Left lung (tissue), 4 donors: ENCODE measurements at regions not wholly inside any gene's neighbourhood (a gene's known extent, or its start where the extent isn't known, plus 50 kb on each side); places are given as distances from the start of the nearest gene placed in this dataset.

Experiments used
- ATAC-seq: fragments of 200-7000 bp; cut with Tn5 transposase; one replicate; pipeline ENCODE4 v1.9.1; 2020; ENCODE audit warnings: moderate library complexity
- DNase-seq, 4 donors: peaks; one replicate each; pipeline ENCODE4 v3.0.0-alpha.2; 2013 to 2020
- H3K27ac ChIP-seq, 2 donors: fragments of 200-600 bp; sonication (generic) in 1 of 2; one replicate each; pipeline versions ENCODE4 v1.5.0 to v1.8.0; 2020 to 2021
- H3K27me3 ChIP-seq, 2 donors: fragments of 200-600 bp; sonication (generic) in 1 of 2; one replicate each; pipeline versions ENCODE4 v1.5.0 to v1.8.0; 2020 to 2021
- H3K36me3 ChIP-seq, 2 donors: fragments of 200-600 bp; sonication (generic) in 1 of 2; one replicate each; pipeline versions ENCODE4 v1.5.0 to v1.8.0; 2020 to 2021
- H3K4me1 ChIP-seq, 2 donors: fragments of 200-600 bp; one replicate each; pipeline ENCODE4 v1.8.0; 2021
- H3K4me3 ChIP-seq, 2 donors: fragments of 200-600 bp; sonication (generic) in 1 of 2; one replicate each; pipeline versions ENCODE4 v1.5.0 to v1.8.0; 2020 to 2021; ENCODE audit warnings: mild to moderate bottlenecking in 1 of 2
- H3K9me3 ChIP-seq, 2 donors: fragments of 200-600 bp; sonication (generic) in 1 of 2; one replicate each; pipeline versions ENCODE4 v1.5.0 to v1.8.0; 2020 to 2021
- intact Hi-C, 2 donors: fragments of 100-400 bp; cut with DNase I; formaldehyde crosslinking; loops; one replicate each; pipeline versions ENCODE4 v1.11.2 to v1.14.2; 2022
- TF ChIP-seq, protein P1 (sequence below), 2 donors: fragments of 200-600 bp; sonication (generic) in 1 of 2; IDR thresholded peaks; one replicate each; pipeline versions ENCODE4 v1.5.0 to v1.8.0; 2021; ENCODE audit warnings: antibody characterized with exemption in 2 of 2
- donor health status: DM: no; HTN: yes; CAD: no.
- donor health status: DM: no; HTN: no; CAD: no.

GRCh38 chr2:15784886-15785801, 155.2 kb upstream of the MYCN start:
- DNase-seq, result no peak
- peaks cover 0 to 38% of the 10 kb centered on the region in 2 donors for H3K27me3 ChIP-seq
- ATAC-seq, result no peak
- H3K4me1 ChIP-seq, result no peaks in the 10 kb centered on the region
- H3K36me3 ChIP-seq, result no peaks in the 10 kb centered on the region
- H3K4me3 ChIP-seq, result no peak overlapping the region
- intact Hi-C loops, result loop anchor here in 1 of 2 donors (5.0 kb wide), 1 partner anchor 492 kb away; no protein-coding TSS in a partner anchor
- no peak overlapping the region for H3K27ac ChIP-seq
- TF ChIP-seq, protein P1, sequence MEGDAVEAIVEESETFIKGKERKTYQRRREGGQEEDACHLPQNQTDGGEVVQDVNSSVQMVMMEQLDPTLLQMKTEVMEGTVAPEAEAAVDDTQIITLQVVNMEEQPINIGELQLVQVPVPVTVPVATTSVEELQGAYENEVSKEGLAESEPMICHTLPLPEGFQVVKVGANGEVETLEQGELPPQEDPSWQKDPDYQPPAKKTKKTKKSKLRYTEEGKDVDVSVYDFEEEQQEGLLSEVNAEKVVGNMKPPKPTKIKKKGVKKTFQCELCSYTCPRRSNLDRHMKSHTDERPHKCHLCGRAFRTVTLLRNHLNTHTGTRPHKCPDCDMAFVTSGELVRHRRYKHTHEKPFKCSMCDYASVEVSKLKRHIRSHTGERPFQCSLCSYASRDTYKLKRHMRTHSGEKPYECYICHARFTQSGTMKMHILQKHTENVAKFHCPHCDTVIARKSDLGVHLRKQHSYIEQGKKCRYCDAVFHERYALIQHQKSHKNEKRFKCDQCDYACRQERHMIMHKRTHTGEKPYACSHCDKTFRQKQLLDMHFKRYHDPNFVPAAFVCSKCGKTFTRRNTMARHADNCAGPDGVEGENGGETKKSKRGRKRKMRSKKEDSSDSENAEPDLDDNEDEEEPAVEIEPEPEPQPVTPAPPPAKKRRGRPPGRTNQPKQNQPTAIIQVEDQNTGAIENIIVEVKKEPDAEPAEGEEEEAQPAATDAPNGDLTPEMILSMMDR (IDR thresholded peaks at IDR 0.05), result no peak
- no peaks in the 10 kb centered on the region for H3K9me3 ChIP-seq

- intact Hi-C loops, result loop anchor here in 1 of 2 donors (5.0 kb wide), 1 partner anchor 491 kb away; no protein-coding TSS in a partner anchor
Observed at GRCh38 chr2:15786003-15786654, 154.2 kb upstream of the MYCN start.

GRCh38 chr2:15786901-15787300, 153.4 kb upstream of the MYCN start:
- Histone ChIP-seq H3K9me3 (no peaks in the 10 kb centered on the region), H3K36me3 (no peaks in the 10 kb centered on the region), H3K4me3 (no peak overlapping the region), H3K27me3 (peaks cover 0 to 30% of the 10 kb centered on the region in 2 donors), H3K27ac (no peak overlapping the region), H3K4me1 (no peaks in the 10 kb centered on the region)
- no peak for DNase-seq
- ATAC-seq, result no peak
- TF ChIP-seq, protein P1 (IDR thresholded peaks at IDR 0.05), result no peak
- intact Hi-C loops, result loop anchor here in 1 of 2 donors (5.0 kb wide), 1 partner anchor 490 kb away; no protein-coding TSS in a partner anchor

More at GRCh38 chr2:15786003-15786654, 154.2 kb upstream of the MYCN start:
- H3K27ac ChIP-seq, result no peak overlapping the region
- TF ChIP-seq, protein P1 (IDR thresholded peaks at IDR 0.05), result no peak
- H3K36me3 ChIP-seq, result no peaks in the 10 kb centered on the region
- no peak for DNase-seq
- H3K4me3 ChIP-seq, result no peak overlapping the region
- no peaks in the 10 kb centered on the region for H3K4me1 ChIP-seq
- peaks cover 0 to 38% of the 10 kb centered on the region in 2 donors for H3K27me3 ChIP-seq
- H3K9me3 ChIP-seq, result no peaks in the 10 kb centered on the region
- ATAC-seq, result no peak

GRCh38 chr2:15787535-15788454, 152.6 kb upstream of the MYCN start:
- intact Hi-C loops, result loop anchor here in 1 of 2 donors (5.0 kb wide), 1 partner anchor 490 kb away; no protein-coding TSS in a partner anchor
- no peak for ATAC-seq
- no peaks in the 10 kb centered on the region for H3K4me1 ChIP-seq

More at GRCh38 chr2:15787535-15788454, 152.6 kb upstream of the MYCN start:
- Histone ChIP-seq H3K27ac (no peak overlapping the region), H3K27me3 (peaks cover 0 to 22% of the 10 kb centered on the region in 2 donors), H3K36me3 (no peaks in the 10 kb centered on the region), H3K9me3 (no peaks in the 10 kb centered on the region), H3K4me3 (no peak overlapping the region)
- no peak for DNase-seq
- TF ChIP-seq, protein P1 (IDR thresholded peaks at IDR 0.05), result no peak
